ENCODE measurements at regions not wholly inside any gene's neighbourhood (a gene's known extent, or its start where the extent isn't known, plus 50 kb on each side); places are given as distances from the start of the nearest gene placed in this dataset.

- no peaks in the 10 kb centered on the region for H3K4me1 ChIP-seq
- intact Hi-C loops (cut with DNase I; ENCODE audit: low total_unique reads), result no loop called here
Measured at GRCh38 chr20:7399114-7399513, 541.1 kb downstream of the HAO1 start.

GRCh38 chr20:7399575-7399974, 540.7 kb downstream of the HAO1 start:
- H3K36me3 ChIP-seq, result no peaks in the 10 kb centered on the region
- TF ChIP-seq CTCF (IDR thresholded peaks at IDR 0.05) (no peak), POLR2A (IDR thresholded peaks at IDR 0.05) (no peak)
- intact Hi-C loops (cut with DNase I; ENCODE audit: low total_unique reads), result no loop called here
- no peaks in the 10 kb centered on the region for H3K4me1 ChIP-seq
- H3K27ac ChIP-seq, result no peak overlapping the region
- no peaks in the 10 kb centered on the region for H3K27me3 ChIP-seq
- H3K9me3 ChIP-seq, result no peaks in the 10 kb centered on the region
- DNase-seq, result no peak
- no peak overlapping the region for H3K4me3 ChIP-seq

More at GRCh38 chr20:7399114-7399513, 541.1 kb downstream of the HAO1 start:
- no peak for DNase-seq
- Histone ChIP-seq H3K27me3 (no peaks in the 10 kb centered on the region), H3K27ac (no peak overlapping the region), H3K4me3 (no peak overlapping the region), H3K36me3 (no peaks in the 10 kb centered on the region), H3K9me3 (no peaks in the 10 kb centered on the region)
- TF ChIP-seq POLR2A (IDR thresholded peaks at IDR 0.05) (no peak), CTCF (IDR thresholded peaks at IDR 0.05) (no peak)

- intact Hi-C loops (cut with DNase I; ENCODE audit: low total_unique reads), result no loop called here
Measured at GRCh38 chr20:7406671-7407070, 533.6 kb downstream of the HAO1 start.

GRCh38 chr20:7410150-7410549, 530.1 kb downstream of the HAO1 start:
- no peaks in the 10 kb centered on the region for H3K4me1 ChIP-seq
- intact Hi-C loops (cut with DNase I; ENCODE audit: low total_unique reads), result no loop called here
- H3K27ac ChIP-seq, result no peak overlapping the region
- H3K4me3 ChIP-seq, result no peak overlapping the region
- H3K36me3 ChIP-seq, result no peaks in the 10 kb centered on the region
- no peak for DNase-seq
- TF ChIP-seq CTCF (IDR thresholded peaks at IDR 0.05) (no peak), POLR2A (IDR thresholded peaks at IDR 0.05) (no peak)
- H3K9me3 ChIP-seq, result no peaks in the 10 kb centered on the region
- H3K27me3 ChIP-seq, result no peaks in the 10 kb centered on the region

More at GRCh38 chr20:7406671-7407070, 533.6 kb downstream of the HAO1 start:
- H3K4me3 ChIP-seq, result no peak overlapping the region
- no peaks in the 10 kb centered on the region for H3K36me3 ChIP-seq
- no peak for DNase-seq
- H3K27ac ChIP-seq, result no peak overlapping the region
- H3K9me3 ChIP-seq, result no peaks in the 10 kb centered on the region
- no peaks in the 10 kb centered on the region for H3K27me3 ChIP-seq
- H3K4me1 ChIP-seq, result no peaks in the 10 kb centered on the region
- TF ChIP-seq CTCF (IDR thresholded peaks at IDR 0.05) (no peak), POLR2A (IDR thresholded peaks at IDR 0.05) (no peak)

GRCh38 chr20:7411075-7411474, 529.2 kb downstream of the HAO1 start:
- Histone ChIP-seq H3K4me1 (no peaks in the 10 kb centered on the region), H3K27me3 (no peaks in the 10 kb centered on the region), H3K36me3 (no peaks in the 10 kb centered on the region), H3K9me3 (no peaks in the 10 kb centered on the region), H3K4me3 (no peak overlapping the region), H3K27ac (no peak overlapping the region)
- intact Hi-C loops (cut with DNase I; ENCODE audit: low total_unique reads), result no loop called here
- TF ChIP-seq POLR2A (IDR thresholded peaks at IDR 0.05) (no peak), CTCF (IDR thresholded peaks at IDR 0.05) (no peak)
- no peak for DNase-seq

Measured in uterus (tissue), 3 donors.